SK-N-SH (cell line): ENCODE measurements at regions not wholly inside any gene's neighbourhood (a gene's known extent, or its start where the extent isn't known, plus 50 kb on each side); places are given as distances from the start of the nearest gene placed in this dataset.

Experiments
- CTCF ChIP-seq: fragments of 200-600 bp; sonication (generic); IDR thresholded peaks from 2 replicates; pipeline ENCODE4 v1.6.1; 2017; ENCODE audit warnings: antibody characterized with exemption, mild to moderate bottlenecking, moderate library complexity
- EP300 ChIP-seq, 2 experiments: IDR thresholded peaks; 2 replicates each; pipeline versions ENCODE4 v1.4.0 to v1.6.1; 2012; ENCODE audit warnings: borderline replicate concordance in 1 of 2, low read depth in 1 of 2, low read length in 1 of 2
- EZH2phosphoT487 ChIP-seq: fragments of 200-600 bp; sonication (generic); IDR thresholded peaks from 2 replicates; pipeline ENCODE4 v1.6.1; 2017; ENCODE audit warnings: low read depth, mixed run types, mild to moderate bottlenecking, antibody characterized with exemption, moderate library complexity, borderline replicate concordance
- GABPA ChIP-seq: IDR thresholded peaks from 2 replicates; pipeline ENCODE4 v1.4.0; 2012; ENCODE audit warnings: low read depth, mild to moderate bottlenecking
- MAX ChIP-seq: IDR thresholded peaks from 2 replicates; pipeline ENCODE4 v1.4.0; 2012; ENCODE audit warnings: low read depth
- NRF1 ChIP-seq: IDR thresholded peaks from 2 replicates; pipeline ENCODE4 v1.6.1; 2012; ENCODE audit warnings: low read depth, mild to moderate bottlenecking, low read length
- RCOR1 ChIP-seq: fragments of 150-350 bp; IDR thresholded peaks from 2 replicates; pipeline ENCODE4 v1.6.1; 2017; ENCODE audit warnings: antibody characterized with exemption, low read length
- SIN3A ChIP-seq: IDR thresholded peaks from 2 replicates; pipeline ENCODE4 v1.6.1; 2012; ENCODE audit warnings: low read depth, mild to moderate bottlenecking, low read length, moderate library complexity, borderline replicate concordance
- SMC3 ChIP-seq: IDR thresholded peaks from 2 replicates; pipeline ENCODE4 v1.6.1; 2012; ENCODE audit warnings: low read depth, low read length, improper control_type of control experiment
- TAF1 ChIP-seq: IDR thresholded peaks from 2 replicates; pipeline ENCODE4 v1.6.1; 2012; ENCODE audit warnings: low read depth, mild to moderate bottlenecking, low read length, moderate library complexity, borderline replicate concordance

- TF ChIP-seq CTCF = no peak
- TF ChIP-seq TAF1 = no peak
- TF ChIP-seq EP300 (IDR thresholded peaks at IDR 0.05; ENCODE audit: borderline replicate concordance in 1 of 2, low read depth in 1 of 2, low read length in 1 of 2) = no peak
- no peak for TF ChIP-seq SIN3A
- TF ChIP-seq NRF1 = no peak
- no peak for TF ChIP-seq EZH2phosphoT487
- no peak for TF ChIP-seq SMC3
- no peak for TF ChIP-seq GABPA
- TF ChIP-seq RCOR1 = no peak
- no peak for TF ChIP-seq MAX
These were observed 259.9 kb upstream of the ARHGAP20 start for GRCh38 chr11:110972106-110972505.
